H9 (cell line): ENCODE measurements at regions not wholly inside any gene's neighbourhood (a gene's known extent, or its start where the extent isn't known, plus 50 kb on each side); places are given as distances from the start of the nearest gene placed in this dataset.

ENCODE experiments used
- DNase-seq: peaks from one replicate; pipeline ENCODE4 v3.0.0-alpha.2; 2017
- H2AFZ ChIP-seq: one replicate; pipeline ENCODE4 v1.6.1; 2013; ENCODE audit warnings: mild to moderate bottlenecking, low read length, control low read depth, moderate library complexity
- H2AK5ac ChIP-seq: 2 replicates; pipeline ENCODE4 v1.6.1; 2013; ENCODE audit warnings: low read length, control low read depth, mixed read lengths; ENCODE audit not compliant: insufficient read length
- H2BK120ac ChIP-seq: one replicate; pipeline ENCODE4 v1.6.1; 2013; ENCODE audit warnings: low read depth, mild to moderate bottlenecking, low read length, control low read depth, inconsistent platforms; ENCODE audit not compliant: poor library complexity, severe bottlenecking
- H2BK12ac ChIP-seq: 2 replicates; pipeline ENCODE4 v1.6.1; 2013; ENCODE audit warnings: low read length, control low read depth, mixed read lengths, low read depth; ENCODE audit not compliant: insufficient read length
- H2BK15ac ChIP-seq: 2 replicates; pipeline ENCODE4 v1.6.1; 2013; ENCODE audit warnings: low read depth, low read length, control low read depth
- H2BK20ac ChIP-seq: one replicate; pipeline ENCODE4 v1.6.1; 2013; ENCODE audit warnings: low read depth, mild to moderate bottlenecking, low read length, control low read depth, inconsistent platforms; ENCODE audit not compliant: poor library complexity, severe bottlenecking
- H2BK5ac ChIP-seq: 2 replicates; pipeline ENCODE4 v1.6.1; 2013; ENCODE audit warnings: low read length, control low read depth, mixed read lengths; ENCODE audit not compliant: insufficient read length
- H3K14ac ChIP-seq: 2 replicates; pipeline ENCODE4 v1.6.1; 2013; ENCODE audit warnings: low read length, control low read depth; ENCODE audit not compliant: insufficient read depth
- H3K18ac ChIP-seq: 2 replicates; pipeline ENCODE4 v1.6.1; 2013; ENCODE audit warnings: low read depth, mild to moderate bottlenecking, mixed read lengths, low read length, control low read depth; ENCODE audit not compliant: insufficient read length
- H3K23ac ChIP-seq: 2 replicates; pipeline ENCODE4 v1.6.1; 2013; ENCODE audit warnings: low read length, control low read depth, mixed read lengths, low read depth; ENCODE audit not compliant: insufficient read length
- H3K23me2 ChIP-seq: 2 replicates; pipeline ENCODE4 v1.6.1; 2013; ENCODE audit warnings: low read depth, mild to moderate bottlenecking, mixed read lengths, low read length, control low read depth; ENCODE audit not compliant: insufficient read length, poor library complexity, severe bottlenecking
- H3K27ac ChIP-seq: 2 replicates; pipeline ENCODE4 v1.5.1; 2013; ENCODE audit warnings: low read length, control low read depth, mixed read lengths, low read depth; ENCODE audit not compliant: insufficient read length
- H3K27me3 ChIP-seq: 2 replicates; pipeline ENCODE4 v1.6.1; 2013; ENCODE audit warnings: low read length, control low read depth, inconsistent platforms; ENCODE audit not compliant: insufficient read depth
- H3K4ac ChIP-seq: 2 replicates; pipeline ENCODE4 v1.6.1; 2013; ENCODE audit warnings: low read depth, mild to moderate bottlenecking, control low read depth, inconsistent platforms, low read length, moderate library complexity
- H3K4me1 ChIP-seq: 2 replicates; pipeline ENCODE4 v1.6.1; 2013; ENCODE audit warnings: low read length, control low read depth, inconsistent platforms; ENCODE audit not compliant: insufficient read depth
- H3K4me2 ChIP-seq: 2 replicates; pipeline ENCODE4 v1.6.1; 2013; ENCODE audit warnings: low read length, control low read depth, mixed read lengths; ENCODE audit not compliant: insufficient read length, insufficient read depth
- H3K56ac ChIP-seq: 2 replicates; pipeline ENCODE4 v1.6.1; 2013; ENCODE audit warnings: low read depth, mild to moderate bottlenecking, mixed read lengths, low read length, control low read depth; ENCODE audit not compliant: insufficient read length
- H3K79me1 ChIP-seq: 2 replicates; pipeline ENCODE4 v1.6.1; 2013; ENCODE audit warnings: low read depth, mild to moderate bottlenecking, moderate library complexity, low read length, control low read depth, inconsistent platforms; ENCODE audit not compliant: insufficient read depth, poor library complexity, severe bottlenecking
- H3K79me2 ChIP-seq: 2 replicates; pipeline ENCODE4 v1.6.1; 2013; ENCODE audit warnings: low read length, control low read depth, inconsistent platforms; ENCODE audit not compliant: insufficient read depth
- H3K9ac ChIP-seq: 2 replicates; pipeline ENCODE4 v1.6.1; 2013; ENCODE audit warnings: low read length, control low read depth, mixed read lengths; ENCODE audit not compliant: insufficient read length; ENCODE audit errors: extremely low read depth
- H3K9me3 ChIP-seq: one replicate; pipeline ENCODE4 v1.6.1; 2013; ENCODE audit warnings: low read depth, low read length, inconsistent platforms; ENCODE audit not compliant: control insufficient read depth
- H3T11ph ChIP-seq: one replicate; pipeline ENCODE4 v1.6.1; 2013; ENCODE audit warnings: mild to moderate bottlenecking, low read length, control low read depth, inconsistent platforms
- H4K20me1 ChIP-seq: one replicate; pipeline ENCODE4 v1.6.1; 2013; ENCODE audit not compliant: control insufficient read depth, insufficient read length, insufficient read depth
- H4K5ac ChIP-seq: 2 replicates; pipeline ENCODE4 v1.6.1; 2013; ENCODE audit warnings: low read depth, mild to moderate bottlenecking, mixed read lengths, low read length, control low read depth; ENCODE audit not compliant: insufficient read length
- H4K8ac ChIP-seq: replicated peaks from 2 replicates; pipeline ENCODE4 v1.6.1; 2013; ENCODE audit warnings: low read length, control low read depth, mixed read lengths, low read depth; ENCODE audit not compliant: insufficient read length
- H4K91ac ChIP-seq: 2 replicates; pipeline ENCODE4 v1.6.1; 2013; ENCODE audit warnings: low read depth, mild to moderate bottlenecking, moderate library complexity, mixed read lengths, low read length, control low read depth; ENCODE audit not compliant: insufficient read length
- H3K27ac Mint-ChIP-seq, 3 experiments: 2 replicates in 2 of 3; 3 replicates in 1 of 3; pipeline ENCODE4 v1.8.0; 2020 to 2021; ENCODE audit warnings: mixed read lengths in 3 of 3, mild to moderate bottlenecking in 1 of 3, moderate library complexity in 1 of 3
- H3K27me3 Mint-ChIP-seq: 2 replicates; pipeline ENCODE4 v1.8.0; 2021; ENCODE audit warnings: low read depth, mild to moderate bottlenecking, moderate library complexity, mixed read lengths
- H3K36me3 Mint-ChIP-seq, 3 experiments: 2 replicates in 2 of 3; 3 replicates in 1 of 3; pipeline ENCODE4 v1.8.0; 2020 to 2021; ENCODE audit warnings: low read depth in 3 of 3, mixed read lengths in 3 of 3; ENCODE audit not compliant: insufficient read depth in 1 of 3
- H3K4me1 Mint-ChIP-seq, 2 experiments: 2 replicates each; pipeline ENCODE4 v1.8.0; 2020; ENCODE audit warnings: mixed read lengths in 2 of 2
- H3K4me3 Mint-ChIP-seq, 2 experiments: 2 replicates in 1 of 2; 3 replicates in 1 of 2; pipeline ENCODE4 v1.8.0; 2020 to 2021; ENCODE audit warnings: mild to moderate bottlenecking in 2 of 2, mixed read lengths in 2 of 2, moderate library complexity in 1 of 2
- H3K9me3 Mint-ChIP-seq, 2 experiments: 2 replicates in 1 of 2; 3 replicates in 1 of 2; pipeline ENCODE4 v1.8.0; 2020; ENCODE audit warnings: mild to moderate bottlenecking in 2 of 2, mixed read lengths in 2 of 2, moderate library complexity in 1 of 2
- TF ChIP-seq, protein P1 (sequence below): fragments of 200-600 bp; sonication (generic); conservative IDR thresholded peaks from 3 replicates; pipeline ENCODE4 v1.8.0; 2021; ENCODE audit warnings: antibody characterized with exemption, mild to moderate bottlenecking

DNA sequence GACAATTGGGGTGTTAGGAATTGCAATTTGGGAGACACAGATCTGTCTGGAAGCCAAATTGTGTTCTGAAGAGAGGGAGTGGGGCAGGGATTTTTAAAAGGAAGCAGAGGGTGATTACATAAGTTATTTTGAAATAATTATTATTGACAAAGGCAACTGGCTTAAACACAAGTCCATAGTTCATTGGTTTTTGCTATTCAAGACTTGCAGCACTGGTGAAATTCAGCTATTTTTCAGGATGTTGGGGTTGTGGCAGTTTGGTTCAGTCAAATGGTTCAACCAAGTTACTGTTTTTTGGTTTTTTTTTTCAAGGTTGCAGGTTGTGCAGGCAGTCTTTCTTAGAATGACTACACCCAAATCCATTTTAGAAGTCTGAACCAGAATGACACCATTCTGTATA, 300.0 kb upstream of the DEPDC1 start:
- H3T11ph ChIP-seq: no peak overlapping the region
- no peak overlapping the region for H3K4ac ChIP-seq
- no peak overlapping the region for H3K56ac ChIP-seq
- H3K9ac ChIP-seq: no peak overlapping the region
- no peak overlapping the region for H2BK20ac ChIP-seq
- no peaks in the 10 kb centered on the region for H3K9me3 ChIP-seq
- no peaks in the 10 kb centered on the region for H3K4me1 Mint-ChIP-seq
- no peak overlapping the region for H3K4me2 ChIP-seq
- no peak overlapping the region for H2AFZ ChIP-seq
- no peak overlapping the region for H4K8ac ChIP-seq
- no peak overlapping the region for H3K23ac ChIP-seq
- H3K27me3 Mint-ChIP-seq: no peaks in the 10 kb centered on the region
- no peaks in the 10 kb centered on the region for H4K20me1 ChIP-seq
- no peak overlapping the region for H2BK12ac ChIP-seq
- no peak overlapping the region for H2BK15ac ChIP-seq
- TF ChIP-seq, protein P1, sequence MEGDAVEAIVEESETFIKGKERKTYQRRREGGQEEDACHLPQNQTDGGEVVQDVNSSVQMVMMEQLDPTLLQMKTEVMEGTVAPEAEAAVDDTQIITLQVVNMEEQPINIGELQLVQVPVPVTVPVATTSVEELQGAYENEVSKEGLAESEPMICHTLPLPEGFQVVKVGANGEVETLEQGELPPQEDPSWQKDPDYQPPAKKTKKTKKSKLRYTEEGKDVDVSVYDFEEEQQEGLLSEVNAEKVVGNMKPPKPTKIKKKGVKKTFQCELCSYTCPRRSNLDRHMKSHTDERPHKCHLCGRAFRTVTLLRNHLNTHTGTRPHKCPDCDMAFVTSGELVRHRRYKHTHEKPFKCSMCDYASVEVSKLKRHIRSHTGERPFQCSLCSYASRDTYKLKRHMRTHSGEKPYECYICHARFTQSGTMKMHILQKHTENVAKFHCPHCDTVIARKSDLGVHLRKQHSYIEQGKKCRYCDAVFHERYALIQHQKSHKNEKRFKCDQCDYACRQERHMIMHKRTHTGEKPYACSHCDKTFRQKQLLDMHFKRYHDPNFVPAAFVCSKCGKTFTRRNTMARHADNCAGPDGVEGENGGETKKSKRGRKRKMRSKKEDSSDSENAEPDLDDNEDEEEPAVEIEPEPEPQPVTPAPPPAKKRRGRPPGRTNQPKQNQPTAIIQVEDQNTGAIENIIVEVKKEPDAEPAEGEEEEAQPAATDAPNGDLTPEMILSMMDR: no peak
- no peaks in the 10 kb centered on the region for H3K23me2 ChIP-seq
- H2BK120ac ChIP-seq: no peak overlapping the region
- DNase-seq: no peak
- H3K79me1 ChIP-seq: no peaks in the 10 kb centered on the region
- no peak overlapping the region for H3K4me3 Mint-ChIP-seq
- H3K36me3 Mint-ChIP-seq: no peaks in the 10 kb centered on the region
- H3K27ac Mint-ChIP-seq: no peak overlapping the region; a peak in 1 of 7 replicates
- no peaks in the 10 kb centered on the region for H3K9me3 Mint-ChIP-seq
- H3K14ac ChIP-seq: no peak overlapping the region
- H3K79me2 ChIP-seq: no peaks in the 10 kb centered on the region
- H3K27ac ChIP-seq: no peak overlapping the region
- no peak overlapping the region for H3K18ac ChIP-seq
- H4K91ac ChIP-seq: no peak overlapping the region
- no peak overlapping the region for H2BK5ac ChIP-seq
- H2AK5ac ChIP-seq: no peak overlapping the region
- no peak overlapping the region for H4K5ac ChIP-seq
- H3K4me1 ChIP-seq: no peaks in the 10 kb centered on the region
- no peaks in the 10 kb centered on the region for H3K27me3 ChIP-seq
